CD4-positive, CD25-positive, alpha-beta regulatory T cell (primary cell): ENCODE measurements at regions not wholly inside any gene's neighbourhood (a gene's known extent, or its start where the extent isn't known, plus 50 kb on each side); places are given as distances from the start of the nearest gene placed in this dataset.

Experiments
- ATAC-seq, 2 donors: fragments of 150-1000 bp; cut with Tn5 transposase; one replicate each; pipeline ENCODE4 v1.10.0; 2021; ENCODE audit warnings: low read depth in 2 of 2, moderate number of reproducible peaks in 2 of 2, moderate library complexity in 1 of 2
- DNase-seq, 3 donors: peaks; one replicate each; pipeline versions ENCODE4 v3.0.0 to v3.0.0-alpha.2; 2012 to 2022; ENCODE audit warnings: mixed read lengths in 1 of 3
- H3K27ac ChIP-seq: one replicate; pipeline ENCODE4 v1.7.0; 2013; ENCODE audit warnings: mild to moderate bottlenecking, low read length; ENCODE audit not compliant: insufficient read depth, poor library complexity, severe bottlenecking
- H3K27me3 ChIP-seq: one replicate; pipeline ENCODE4 v1.7.0; 2013; ENCODE audit warnings: low read length; ENCODE audit not compliant: control insufficient read depth, insufficient read depth
- H3K36me3 ChIP-seq: one replicate; pipeline ENCODE4 v1.7.0; 2013; ENCODE audit warnings: mild to moderate bottlenecking, low read length, moderate library complexity; ENCODE audit not compliant: control insufficient read depth, insufficient read depth
- H3K4me1 ChIP-seq: 2 replicates; pipeline ENCODE4 v1.7.0; 2013; ENCODE audit warnings: mild to moderate bottlenecking, low read length; ENCODE audit not compliant: insufficient read depth, control insufficient read depth, poor library complexity, severe bottlenecking
- H3K4me3 ChIP-seq: one replicate; pipeline ENCODE4 v1.7.0; 2013; ENCODE audit warnings: low read depth, mild to moderate bottlenecking, low read length, moderate library complexity
- H3K9me3 ChIP-seq, 2 experiments: 1 replicate in 1 of 2; 2 replicates in 1 of 2; pipeline ENCODE4 v1.7.0; 2013; ENCODE audit warnings: low read length in 2 of 2, mild to moderate bottlenecking in 1 of 2, moderate library complexity in 1 of 2; ENCODE audit not compliant: control insufficient read depth in 2 of 2
- H3K27ac Mint-ChIP-seq, 3 donors: one replicate each; pipeline ENCODE4 v1.8.0; 2020 to 2022; ENCODE audit warnings: mild to moderate bottlenecking in 3 of 3, mixed read lengths in 3 of 3, moderate library complexity in 2 of 3
- H3K27me3 Mint-ChIP-seq: one replicate; pipeline ENCODE4 v1.8.0; 2022; ENCODE audit warnings: mild to moderate bottlenecking, mixed read lengths
- H3K36me3 Mint-ChIP-seq: one replicate; pipeline ENCODE4 v1.8.0; 2020; ENCODE audit warnings: mixed read lengths
- H3K4me1 Mint-ChIP-seq, 4 donors: one replicate each; pipeline ENCODE4 v1.8.0; 2020 to 2022; ENCODE audit warnings: mixed read lengths in 4 of 4, mild to moderate bottlenecking in 1 of 4
- H3K4me3 Mint-ChIP-seq, 4 donors: one replicate each; pipeline ENCODE4 v1.8.0; 2020 to 2022; ENCODE audit warnings: mild to moderate bottlenecking in 4 of 4, mixed read lengths in 4 of 4, moderate library complexity in 3 of 4
- H3K9me3 Mint-ChIP-seq, 7 donors: one replicate each; pipeline ENCODE4 v1.8.0; 2020 to 2022; ENCODE audit warnings: mixed read lengths in 7 of 7, mild to moderate bottlenecking in 3 of 7, moderate library complexity in 2 of 7

GRCh38 chr2:180717588-180717987 lies 262.8 kb upstream of the UBE2E3 start:
- H3K27me3 ChIP-seq, result no peaks in the 10 kb centered on the region
- Mint-ChIP-seq H3K27me3 (no peaks in the 10 kb centered on the region), H3K4me3 (no peak overlapping the region), H3K9me3 (peaks cover 0 to 5% (median 0%) of the 10 kb centered on the region in 7 donors), H3K36me3 (no peaks in the 10 kb centered on the region), H3K27ac (no peak overlapping the region), H3K4me1 (no peaks in the 10 kb centered on the region)
- H3K9me3 ChIP-seq, result no peaks in the 10 kb centered on the region
- no peak overlapping the region for H3K4me3 ChIP-seq
- ATAC-seq (no peak), DNase-seq (no peak)
- H3K4me1 ChIP-seq, result no peaks in the 10 kb centered on the region
- H3K36me3 ChIP-seq, result no peaks in the 10 kb centered on the region
- no peak overlapping the region for H3K27ac ChIP-seq

DNA sequence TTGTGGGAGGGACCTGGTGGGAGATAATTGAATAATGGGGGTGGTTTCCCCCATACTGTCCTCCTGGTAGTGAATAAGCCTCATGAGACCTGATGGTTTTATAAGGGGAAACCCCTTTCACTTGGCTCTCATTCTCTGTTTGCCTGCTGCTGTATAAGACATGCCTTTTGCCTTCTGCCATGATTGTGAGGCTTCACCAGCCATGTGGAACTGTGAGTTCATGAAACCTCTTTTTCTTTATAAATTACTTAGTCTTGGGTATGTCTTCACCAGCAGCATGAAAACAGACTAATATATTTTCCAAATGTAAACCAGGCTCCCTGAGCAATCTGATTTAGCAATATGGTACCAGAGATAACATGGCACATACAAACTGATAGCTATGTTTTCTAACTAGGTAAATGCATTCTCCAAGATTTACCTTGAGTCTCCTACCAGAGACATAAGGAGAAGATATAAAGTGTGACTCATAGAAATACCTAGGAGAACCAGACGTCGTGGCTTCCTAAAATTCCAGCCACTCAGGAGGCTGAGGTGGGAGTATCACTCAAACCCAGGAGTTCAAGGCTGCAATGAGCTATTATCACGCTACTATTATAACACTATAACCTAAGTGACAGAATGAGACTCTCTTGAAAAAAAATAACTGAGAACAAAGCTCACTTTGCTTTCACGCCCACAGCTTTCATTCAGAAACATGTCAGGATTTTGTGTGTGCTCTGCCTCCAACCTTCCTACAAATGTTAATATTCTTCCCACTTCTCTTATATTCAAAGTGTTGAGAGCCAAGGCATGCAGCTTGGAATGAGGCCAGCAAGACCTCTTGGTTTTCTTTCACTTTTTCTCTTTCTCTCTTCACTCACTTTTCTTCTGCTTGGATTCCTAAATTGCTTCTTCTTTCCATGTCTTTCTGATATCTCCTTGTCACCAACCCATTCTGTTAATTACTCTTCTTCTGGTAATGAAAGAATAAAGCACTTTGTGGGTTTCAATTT lies 263.9 kb upstream of the UBE2E3 start:
- peaks cover 0 to 5% (median 0%) of the 10 kb centered on the region in 7 donors for H3K9me3 Mint-ChIP-seq
- no peaks in the 10 kb centered on the region for H3K36me3 Mint-ChIP-seq
- Histone ChIP-seq H3K36me3 (no peaks in the 10 kb centered on the region), H3K4me3 (no peak overlapping the region), H3K27me3 (no peaks in the 10 kb centered on the region), H3K9me3 (no peaks in the 10 kb centered on the region), H3K4me1 (no peaks in the 10 kb centered on the region), H3K27ac (no peak overlapping the region)
- ATAC-seq (no peak), DNase-seq (no peak)
- no peak overlapping the region for H3K4me3 Mint-ChIP-seq
- H3K27ac Mint-ChIP-seq, result no peak overlapping the region
- no peaks in the 10 kb centered on the region for H3K27me3 Mint-ChIP-seq
- H3K4me1 Mint-ChIP-seq, result no peaks in the 10 kb centered on the region

GRCh38 chr2:180715044-180715443 lies 265.4 kb upstream of the UBE2E3 start:
- no peak for DNase-seq
- ATAC-seq, result no peak
- no peaks in the 10 kb centered on the region for H3K4me1 Mint-ChIP-seq

DNA sequence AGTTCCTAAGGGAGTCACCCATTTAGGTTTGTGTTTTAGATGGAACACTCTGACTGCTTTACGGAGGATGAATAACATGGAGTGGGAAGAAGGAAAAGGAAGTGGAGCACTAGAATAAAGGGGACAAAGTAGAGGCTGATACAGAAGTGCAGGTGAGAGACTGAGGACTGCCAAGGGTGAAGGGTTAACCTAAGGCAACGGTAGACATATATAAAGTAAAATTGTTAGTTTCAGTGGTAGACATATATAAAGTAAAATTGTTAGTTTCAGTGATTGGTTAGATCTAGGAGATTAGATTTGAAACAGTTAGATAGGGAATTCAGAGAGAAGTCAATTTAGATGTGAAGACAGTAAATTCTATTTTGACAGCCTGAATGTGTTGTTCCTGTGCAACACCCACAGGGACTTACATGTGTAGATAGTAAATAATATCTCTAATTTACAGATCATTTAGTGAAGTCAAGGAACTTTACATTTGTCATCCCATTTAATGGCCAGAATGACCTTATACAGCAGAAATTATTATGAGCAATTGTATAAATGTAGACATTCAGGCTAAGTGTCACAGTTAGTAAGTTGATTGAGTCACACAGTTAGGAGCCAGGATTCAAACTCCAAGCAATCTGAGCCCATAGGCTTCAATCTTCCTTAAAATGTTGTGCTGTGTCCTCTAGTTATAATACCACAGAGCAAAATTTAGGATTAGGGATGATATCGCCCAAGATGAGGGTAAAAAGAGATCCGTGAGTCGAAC lies 270.8 kb upstream of the UBE2E3 start:
- ATAC-seq, result no peak
- H3K4me1 Mint-ChIP-seq, result no peaks in the 10 kb centered on the region

More at GRCh38 chr2:180715044-180715443, 265.4 kb upstream of the UBE2E3 start:
- H3K4me1 ChIP-seq, result no peaks in the 10 kb centered on the region
- Mint-ChIP-seq H3K36me3 (no peaks in the 10 kb centered on the region), H3K9me3 (peaks cover 0 to 5% (median 0%) of the 10 kb centered on the region in 7 donors), H3K4me3 (no peak overlapping the region), H3K27ac (no peak overlapping the region), H3K27me3 (no peaks in the 10 kb centered on the region)
- H3K27ac ChIP-seq, result no peak overlapping the region
- H3K9me3 ChIP-seq, result no peaks in the 10 kb centered on the region
- no peaks in the 10 kb centered on the region for H3K36me3 ChIP-seq
- no peaks in the 10 kb centered on the region for H3K27me3 ChIP-seq
- no peak overlapping the region for H3K4me3 ChIP-seq

DNA sequence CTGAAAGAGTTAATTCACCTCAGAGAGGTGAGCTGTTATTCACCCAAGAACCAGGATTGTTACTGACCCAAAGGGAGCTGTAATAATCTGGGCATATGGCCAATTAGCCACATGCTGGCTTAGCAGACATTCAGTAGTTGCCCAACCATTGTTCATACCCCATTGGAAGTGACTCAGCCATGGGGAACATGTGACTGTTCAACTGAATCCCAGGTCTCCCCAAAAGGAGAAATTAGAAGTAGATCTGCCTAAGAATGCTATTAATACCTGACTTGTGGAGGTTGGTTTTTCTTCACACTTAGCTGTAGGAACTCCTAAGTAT lies 272.6 kb upstream of the UBE2E3 start:
- Histone ChIP-seq H3K27me3 (no peaks in the 10 kb centered on the region), H3K36me3 (no peaks in the 10 kb centered on the region), H3K4me1 (no peaks in the 10 kb centered on the region), H3K4me3 (no peak overlapping the region), H3K27ac (no peak overlapping the region), H3K9me3 (no peaks in the 10 kb centered on the region)
- Mint-ChIP-seq H3K27me3 (no peaks in the 10 kb centered on the region), H3K9me3 (peaks cover 0 to 8% (median 0%) of the 10 kb centered on the region in 7 donors), H3K4me3 (no peak overlapping the region), H3K36me3 (no peaks in the 10 kb centered on the region), H3K27ac (no peak overlapping the region), H3K4me1 (no peaks in the 10 kb centered on the region)
- ATAC-seq (no peak), DNase-seq (no peak)

More for the DNA sequence above, 270.8 kb upstream of the UBE2E3 start:
- H3K4me3 ChIP-seq, result no peak overlapping the region
- Mint-ChIP-seq H3K9me3 (peaks cover 0 to 8% (median 0%) of the 10 kb centered on the region in 7 donors), H3K4me3 (no peak overlapping the region), H3K27ac (no peak overlapping the region), H3K36me3 (no peaks in the 10 kb centered on the region), H3K27me3 (no peaks in the 10 kb centered on the region)
- no peaks in the 10 kb centered on the region for H3K4me1 ChIP-seq
- no peaks in the 10 kb centered on the region for H3K36me3 ChIP-seq
- H3K27me3 ChIP-seq, result no peaks in the 10 kb centered on the region
- H3K27ac ChIP-seq, result no peak overlapping the region
- DNase-seq, result no peak
- H3K9me3 ChIP-seq, result no peaks in the 10 kb centered on the region

- H3K36me3 ChIP-seq, result no peaks in the 10 kb centered on the region
- H3K9me3 Mint-ChIP-seq, result peaks cover 0 to 6% (median 0%) of the 10 kb centered on the region in 7 donors
Measured at GRCh38 chr2:180707175-180707883, 273.1 kb upstream of the UBE2E3 start.

GRCh38 chr2:180706694-180707093 lies 273.7 kb upstream of the UBE2E3 start:
- no peak overlapping the region for H3K27ac Mint-ChIP-seq

More at GRCh38 chr2:180707175-180707883, 273.1 kb upstream of the UBE2E3 start:
- Histone ChIP-seq H3K27me3 (no peaks in the 10 kb centered on the region), H3K27ac (no peak overlapping the region), H3K4me1 (no peaks in the 10 kb centered on the region), H3K4me3 (no peak overlapping the region), H3K9me3 (no peaks in the 10 kb centered on the region)
- Mint-ChIP-seq H3K36me3 (no peaks in the 10 kb centered on the region), H3K4me3 (no peak overlapping the region), H3K4me1 (no peaks in the 10 kb centered on the region), H3K27me3 (no peaks in the 10 kb centered on the region), H3K27ac (no peak overlapping the region)
- ATAC-seq, result no peak
- no peak for DNase-seq

More at GRCh38 chr2:180706694-180707093, 273.7 kb upstream of the UBE2E3 start:
- no peak overlapping the region for H3K4me3 Mint-ChIP-seq
- no peaks in the 10 kb centered on the region for H3K4me1 Mint-ChIP-seq
- no peaks in the 10 kb centered on the region for H3K36me3 Mint-ChIP-seq
- DNase-seq, result no peak
- peaks cover 0 to 3% (median 0%) of the 10 kb centered on the region in 7 donors for H3K9me3 Mint-ChIP-seq
- ATAC-seq, result no peak
- no peaks in the 10 kb centered on the region for H3K4me1 ChIP-seq
- H3K36me3 ChIP-seq, result no peaks in the 10 kb centered on the region
- no peaks in the 10 kb centered on the region for H3K9me3 ChIP-seq
- H3K4me3 ChIP-seq, result no peak overlapping the region
- H3K27ac ChIP-seq, result no peak overlapping the region
- H3K27me3 ChIP-seq, result no peaks in the 10 kb centered on the region
- H3K27me3 Mint-ChIP-seq, result no peaks in the 10 kb centered on the region
